HG03025 (cell line): ENCODE measurements at regions not wholly inside any gene's neighbourhood (a gene's known extent, or its start where the extent isn't known, plus 50 kb on each side); places are given as distances from the start of the nearest gene placed in this dataset.

Source experiments
- ATAC-seq: cut with Tn5 transposase; IDR thresholded peaks from one replicate; pipeline ENCODE4 v1.9.1; 2021; ENCODE audit warnings: mild to moderate bottlenecking, moderate library complexity; ENCODE audit not compliant: unreplicated experiment, low FRiP score

GRCh38 chr21:28828021-28828420 lies 164.7 kb downstream of the LTN1 start:
- no peak for ATAC-seq

- no peak for ATAC-seq
Measured at GRCh38 chr21:28827422-28827821, 165.3 kb downstream of the LTN1 start.

- ATAC-seq, result no peak
Measured at GRCh38 chr21:28826569-28826968, 166.1 kb downstream of the LTN1 start.

GRCh38 chr21:28826021-28826420 lies 166.7 kb downstream of the LTN1 start:
- no peak for ATAC-seq

- no peak for ATAC-seq
Measured at GRCh38 chr21:28823429-28823828, 169.2 kb downstream of the LTN1 start.

- ATAC-seq, result no peak
Measured at GRCh38 chr21:28822486-28823335, 170.0 kb downstream of the LTN1 start.

GRCh38 chr21:28822123-28822399 lies 170.6 kb downstream of the LTN1 start:
- ATAC-seq, result no peak

- no peak for ATAC-seq
Measured at GRCh38 chr21:28821276-28822122, 171.2 kb downstream of the LTN1 start.

- ATAC-seq, result no peak
Measured at GRCh38 chr21:28818663-28819278, 173.9 kb downstream of the LTN1 start.

GRCh38 chr21:28817871-28818270 lies 174.8 kb downstream of the LTN1 start:
- no peak for ATAC-seq

GRCh38 chr21:28811860-28812259 lies 180.8 kb downstream of the LTN1 start:
- ATAC-seq, result no peak

GRCh38 chr21:28810826-28811524 lies 181.7 kb downstream of the LTN1 start:
- ATAC-seq, result no peak

GRCh38 chr21:28805885-28806284 lies 186.8 kb downstream of the LTN1 start:
- ATAC-seq, result no peak

GRCh38 chr21:28804089-28804670 lies 188.5 kb downstream of the LTN1 start:
- ATAC-seq, result no peak

GRCh38 chr21:28801906-28802305 lies 190.8 kb downstream of the LTN1 start:
- no peak for ATAC-seq

- ATAC-seq, result no peak
Measured at GRCh38 chr21:28799926-28800325, 192.8 kb downstream of the LTN1 start.

GRCh38 chr21:28798798-28799197 lies 193.9 kb downstream of the LTN1 start:
- no peak for ATAC-seq

- no peak for ATAC-seq
Measured at GRCh38 chr21:28795251-28795650, 197.4 kb downstream of the LTN1 start.

- no peak for ATAC-seq
Measured at GRCh38 chr21:28794371-28794851, 198.3 kb downstream of the LTN1 start.

GRCh38 chr21:28793043-28793442 lies 199.6 kb downstream of the LTN1 start:
- no peak for ATAC-seq
